Parathyroid adenoma (tissue), 2 donors: ENCODE measurements at regions not wholly inside any gene's neighbourhood (a gene's known extent, or its start where the extent isn't known, plus 50 kb on each side); places are given as distances from the start of the nearest gene placed in this dataset.
A peak's percentile ranks its signal among the peaks of the same experiment; 100 is the strongest.

Source experiments
- H2AFZ ChIP-seq: fragments of 300-600 bp; sonication (generic); one replicate; pipeline ENCODE4 v1.7.0; 2017; ENCODE audit warnings: antibody characterized with exemption, mild to moderate bottlenecking
- H3K27ac ChIP-seq: fragments of 300-600 bp; sonication (generic); one replicate; pipeline ENCODE4 v1.7.0; 2017
- H3K27me3 ChIP-seq: fragments of 300-600 bp; sonication (generic); one replicate; pipeline ENCODE4 v1.7.0; 2017; ENCODE audit warnings: low read length; ENCODE audit not compliant: control insufficient read depth, insufficient read depth
- H3K36me3 ChIP-seq: fragments of 300-600 bp; sonication (generic); one replicate; pipeline ENCODE4 v1.7.0; 2017; ENCODE audit warnings: low read length; ENCODE audit not compliant: control insufficient read depth, insufficient read depth
- H3K4me1 ChIP-seq: fragments of 300-600 bp; sonication (generic); one replicate; pipeline ENCODE4 v1.7.0; 2017; ENCODE audit warnings: control low read depth
- H3K4me2 ChIP-seq: fragments of 300-600 bp; sonication (generic); one replicate; pipeline ENCODE4 v1.7.0; 2017; ENCODE audit warnings: low read length
- H3K4me3 ChIP-seq: fragments of 300-600 bp; sonication (generic); one replicate; pipeline ENCODE4 v1.7.0; 2017; ENCODE audit warnings: low read depth, low read length
- H3K79me2 ChIP-seq: fragments of 300-600 bp; sonication (generic); one replicate; pipeline ENCODE4 v1.7.0; 2017; ENCODE audit warnings: control low read depth
- H3K9ac ChIP-seq: fragments of 300-600 bp; sonication (generic); one replicate; pipeline ENCODE4 v1.7.0; 2017; ENCODE audit warnings: mild to moderate bottlenecking
- H3K9me3 ChIP-seq: fragments of 300-600 bp; sonication (generic); one replicate; pipeline ENCODE4 v1.7.0; 2017; ENCODE audit warnings: low read length; ENCODE audit not compliant: control insufficient read depth
- TF ChIP-seq, protein P1 (sequence below): fragments of 300-600 bp; sonication (generic); IDR thresholded peaks from one replicate; pipeline ENCODE4 v1.7.0; 2017; ENCODE audit warnings: antibody characterized with exemption, mild to moderate bottlenecking
- donor health status: primary hyperparathyroidism.

DNA sequence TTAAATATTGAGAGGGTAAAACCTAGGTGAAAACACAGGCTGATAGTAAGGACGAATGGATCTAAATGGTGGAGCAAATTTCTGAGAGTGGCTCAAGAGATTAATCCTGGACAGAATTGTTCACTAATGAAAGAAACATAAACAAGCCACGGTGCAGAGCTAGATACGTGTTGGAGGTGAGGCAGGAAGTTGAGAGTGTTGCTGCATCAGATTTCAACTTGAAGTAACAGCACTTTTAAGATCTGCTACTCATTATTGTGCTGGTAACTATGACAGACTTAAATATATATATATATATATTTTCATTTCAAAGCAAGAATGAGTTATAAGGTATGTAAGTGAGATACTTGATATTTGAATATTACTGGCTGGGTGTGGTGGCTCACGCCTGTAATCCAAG is 64.9 kb downstream of the PTGS2 start:
- no peak overlapping the region for H3K4me3 ChIP-seq
- H3K9ac ChIP-seq, result no peak overlapping the region
- H3K9me3 ChIP-seq, result no peaks in the 10 kb centered on the region
- no peaks in the 10 kb centered on the region for H3K27me3 ChIP-seq
- TF ChIP-seq, protein P1, sequence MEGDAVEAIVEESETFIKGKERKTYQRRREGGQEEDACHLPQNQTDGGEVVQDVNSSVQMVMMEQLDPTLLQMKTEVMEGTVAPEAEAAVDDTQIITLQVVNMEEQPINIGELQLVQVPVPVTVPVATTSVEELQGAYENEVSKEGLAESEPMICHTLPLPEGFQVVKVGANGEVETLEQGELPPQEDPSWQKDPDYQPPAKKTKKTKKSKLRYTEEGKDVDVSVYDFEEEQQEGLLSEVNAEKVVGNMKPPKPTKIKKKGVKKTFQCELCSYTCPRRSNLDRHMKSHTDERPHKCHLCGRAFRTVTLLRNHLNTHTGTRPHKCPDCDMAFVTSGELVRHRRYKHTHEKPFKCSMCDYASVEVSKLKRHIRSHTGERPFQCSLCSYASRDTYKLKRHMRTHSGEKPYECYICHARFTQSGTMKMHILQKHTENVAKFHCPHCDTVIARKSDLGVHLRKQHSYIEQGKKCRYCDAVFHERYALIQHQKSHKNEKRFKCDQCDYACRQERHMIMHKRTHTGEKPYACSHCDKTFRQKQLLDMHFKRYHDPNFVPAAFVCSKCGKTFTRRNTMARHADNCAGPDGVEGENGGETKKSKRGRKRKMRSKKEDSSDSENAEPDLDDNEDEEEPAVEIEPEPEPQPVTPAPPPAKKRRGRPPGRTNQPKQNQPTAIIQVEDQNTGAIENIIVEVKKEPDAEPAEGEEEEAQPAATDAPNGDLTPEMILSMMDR, result no peak
- no peak overlapping the region for H2AFZ ChIP-seq
- H3K4me2 ChIP-seq, result no peak overlapping the region
- H3K36me3 ChIP-seq, result no peaks in the 10 kb centered on the region
- no peaks in the 10 kb centered on the region for H3K79me2 ChIP-seq
- H3K4me1 ChIP-seq, result no peaks in the 10 kb centered on the region
- H3K27ac ChIP-seq, result no peak overlapping the region

DNA sequence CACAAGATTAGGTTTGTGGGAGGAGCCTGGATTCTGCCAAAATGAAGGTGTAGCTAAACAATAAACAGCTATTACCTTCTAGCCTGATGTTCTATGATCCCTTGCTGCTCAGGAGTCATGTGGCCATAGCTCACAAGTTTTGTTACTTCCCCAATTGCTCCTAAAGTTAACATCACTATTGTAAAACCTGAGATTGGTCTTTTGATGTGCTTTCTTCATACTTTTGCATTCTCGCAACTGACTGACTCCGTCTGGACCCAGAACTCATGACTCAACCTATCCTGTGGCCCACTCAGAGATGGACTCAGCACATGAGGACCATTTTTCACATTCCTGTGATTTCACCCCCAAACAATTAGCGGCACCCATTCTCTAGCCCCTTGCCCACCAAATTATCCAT is 69.1 kb downstream of the PTGS2 start:
- H3K4me3 ChIP-seq, result no peak overlapping the region
- H3K36me3 ChIP-seq, result no peaks in the 10 kb centered on the region
- no peaks in the 10 kb centered on the region for H3K79me2 ChIP-seq
- H3K27me3 ChIP-seq, result no peaks in the 10 kb centered on the region
- H3K9me3 ChIP-seq, result no peaks in the 10 kb centered on the region
- no peak overlapping the region for H2AFZ ChIP-seq
- no peak overlapping the region for H3K27ac ChIP-seq
- no peak overlapping the region for H3K4me2 ChIP-seq
- H3K9ac ChIP-seq, result no peak overlapping the region
- TF ChIP-seq, protein P1, result no peak
- H3K4me1 ChIP-seq, result no peaks in the 10 kb centered on the region

DNA sequence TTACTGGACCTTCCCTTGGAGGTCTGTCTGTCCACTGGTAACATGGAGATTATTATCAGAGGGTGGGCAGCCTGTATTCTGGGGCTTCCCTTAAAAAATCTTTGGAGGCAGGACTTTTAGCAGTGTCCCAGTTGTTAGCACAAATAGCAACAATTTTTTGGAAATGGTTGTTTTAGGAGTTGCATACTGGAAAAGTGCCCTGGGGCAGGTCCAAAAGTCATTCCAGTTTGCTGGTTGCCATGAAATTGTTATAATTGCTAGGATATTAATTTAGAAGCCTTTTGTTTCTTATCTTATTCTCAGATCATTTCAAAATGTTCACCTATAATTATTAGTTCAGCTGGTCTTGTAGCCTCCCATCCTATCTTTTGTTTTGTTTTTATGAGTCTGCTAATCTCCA is 71.0 kb downstream of the PTGS2 start:
- Histone ChIP-seq H3K4me3 (no peak overlapping the region), H3K9ac (no peak overlapping the region), H3K36me3 (no peaks in the 10 kb centered on the region), H3K79me2 (no peaks in the 10 kb centered on the region), H3K27me3 (no peaks in the 10 kb centered on the region), H2AFZ (no peak overlapping the region), H3K27ac (no peak overlapping the region), H3K4me2 (no peak overlapping the region), H3K9me3 (no peaks in the 10 kb centered on the region), H3K4me1 (no peaks in the 10 kb centered on the region)
- TF ChIP-seq, protein P1, result no peak

DNA sequence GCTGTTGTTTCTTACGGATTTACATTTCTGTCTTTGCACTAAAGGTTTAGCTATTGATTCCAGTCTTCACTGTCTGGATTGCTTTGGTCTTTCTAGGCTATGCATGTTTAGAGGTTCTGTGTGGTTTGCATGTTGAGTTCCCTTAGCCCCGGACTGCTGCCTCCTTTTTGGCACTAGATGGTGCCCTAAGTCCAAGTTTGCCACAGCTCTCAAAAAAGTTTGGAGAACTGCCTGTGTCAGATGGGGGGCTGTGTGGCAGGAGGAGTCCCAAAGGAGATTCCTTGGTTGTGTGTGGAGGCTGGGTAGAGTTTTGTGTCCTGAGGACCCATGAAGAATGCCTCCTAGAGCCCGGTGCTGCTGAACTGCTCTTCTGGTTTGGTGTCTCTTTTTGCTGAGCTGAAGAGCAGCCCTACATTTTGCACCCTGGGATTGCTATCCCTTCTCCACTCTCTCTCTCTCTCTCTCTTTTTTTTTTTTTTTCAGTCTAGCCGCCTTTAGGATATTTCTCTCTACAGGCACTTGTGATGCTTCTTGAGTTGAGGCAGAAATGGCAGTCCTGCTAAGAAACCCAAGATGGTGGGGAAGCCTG is 74.4 kb downstream of the PTGS2 start:
- H2AFZ ChIP-seq, result no peak overlapping the region

DNA sequence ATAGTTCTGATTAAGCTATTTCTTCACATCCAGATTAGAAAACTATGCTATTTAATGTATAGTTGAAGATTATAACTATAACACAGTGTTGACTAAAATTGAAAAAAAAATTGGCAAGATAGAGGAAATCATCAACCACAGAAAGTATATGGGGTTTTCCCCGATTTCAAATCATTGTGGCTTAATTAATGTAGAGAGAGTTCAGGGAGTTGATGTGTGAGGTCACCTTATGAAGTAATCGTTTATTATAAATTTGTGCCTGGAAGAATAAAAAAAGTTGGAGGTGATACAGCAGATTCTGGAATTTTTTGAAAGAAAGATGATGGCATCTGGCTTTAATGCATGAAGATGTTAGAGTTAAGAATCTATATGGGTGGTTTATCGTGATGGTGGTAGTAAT is 84.3 kb downstream of the PTGS2 start:
- H3K79me2 ChIP-seq, result no peaks in the 10 kb centered on the region
- no peak overlapping the region for H2AFZ ChIP-seq
- no peaks in the 10 kb centered on the region for H3K4me1 ChIP-seq
- H3K4me2 ChIP-seq, result no peak overlapping the region
- no peak overlapping the region for H3K4me3 ChIP-seq
- H3K36me3 ChIP-seq, result no peaks in the 10 kb centered on the region
- no peak overlapping the region for H3K9ac ChIP-seq
- TF ChIP-seq, protein P1, result no peak
- no peak overlapping the region for H3K27ac ChIP-seq
- no peaks in the 10 kb centered on the region for H3K9me3 ChIP-seq
- no peaks in the 10 kb centered on the region for H3K27me3 ChIP-seq

More for the DNA sequence above, 74.4 kb downstream of the PTGS2 start:
- Histone ChIP-seq H3K9me3 (no peaks in the 10 kb centered on the region), H3K4me2 (no peak overlapping the region), H3K36me3 (no peaks in the 10 kb centered on the region), H3K4me1 (no peaks in the 10 kb centered on the region), H3K79me2 (no peaks in the 10 kb centered on the region), H3K27me3 (no peaks in the 10 kb centered on the region), H3K4me3 (no peak overlapping the region), H3K27ac (no peak overlapping the region), H3K9ac (no peak overlapping the region)
- TF ChIP-seq, protein P1, result peak; percentile 48
